ENCODE measurements at regions not wholly inside any gene's neighbourhood (a gene's known extent, or its start where the extent isn't known, plus 50 kb on each side); places are given as distances from the start of the nearest gene placed in this dataset.

DNA sequence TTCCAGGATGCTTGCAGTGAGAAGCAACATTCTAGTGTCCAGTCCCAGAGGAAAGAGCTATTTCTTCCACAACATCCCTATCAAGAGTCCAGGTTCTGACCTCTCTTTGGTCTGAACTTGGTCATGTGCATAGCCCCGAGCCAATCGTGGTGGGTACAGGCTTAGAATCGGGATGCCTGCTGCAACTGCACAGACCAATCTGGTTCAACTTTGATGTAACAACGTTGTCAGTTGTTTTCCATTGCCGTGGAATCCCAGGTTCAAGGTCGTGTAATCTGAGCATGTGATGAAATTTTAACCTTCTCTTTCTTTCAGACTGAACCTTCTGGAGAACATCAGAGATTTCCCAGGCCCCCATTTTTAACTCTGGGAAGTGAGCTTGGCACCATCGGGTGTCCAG, 130.5 kb downstream of the ANKRD60 start:
- TF ChIP-seq, protein P1, sequence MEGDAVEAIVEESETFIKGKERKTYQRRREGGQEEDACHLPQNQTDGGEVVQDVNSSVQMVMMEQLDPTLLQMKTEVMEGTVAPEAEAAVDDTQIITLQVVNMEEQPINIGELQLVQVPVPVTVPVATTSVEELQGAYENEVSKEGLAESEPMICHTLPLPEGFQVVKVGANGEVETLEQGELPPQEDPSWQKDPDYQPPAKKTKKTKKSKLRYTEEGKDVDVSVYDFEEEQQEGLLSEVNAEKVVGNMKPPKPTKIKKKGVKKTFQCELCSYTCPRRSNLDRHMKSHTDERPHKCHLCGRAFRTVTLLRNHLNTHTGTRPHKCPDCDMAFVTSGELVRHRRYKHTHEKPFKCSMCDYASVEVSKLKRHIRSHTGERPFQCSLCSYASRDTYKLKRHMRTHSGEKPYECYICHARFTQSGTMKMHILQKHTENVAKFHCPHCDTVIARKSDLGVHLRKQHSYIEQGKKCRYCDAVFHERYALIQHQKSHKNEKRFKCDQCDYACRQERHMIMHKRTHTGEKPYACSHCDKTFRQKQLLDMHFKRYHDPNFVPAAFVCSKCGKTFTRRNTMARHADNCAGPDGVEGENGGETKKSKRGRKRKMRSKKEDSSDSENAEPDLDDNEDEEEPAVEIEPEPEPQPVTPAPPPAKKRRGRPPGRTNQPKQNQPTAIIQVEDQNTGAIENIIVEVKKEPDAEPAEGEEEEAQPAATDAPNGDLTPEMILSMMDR (IDR thresholded peaks at IDR 0.05 in 2 of 3, conservative IDR thresholded peaks at IDR 0.05 in 1 of 3; ENCODE audit: borderline replicate concordance in 1 of 3, insufficient read depth in 1 of 3, low read depth in 2 of 3, low read length in 2 of 3) = no peak
- TF ChIP-seq POLR2A (IDR thresholded peaks at IDR 0.05; ENCODE audit: borderline replicate concordance, extremely low read depth, insufficient read depth, insufficient read length) = no peak
- no peak for TF ChIP-seq SRF (IDR thresholded peaks at IDR 0.05; ENCODE audit: low read depth)
- no peak for TF ChIP-seq SIN3A (IDR thresholded peaks at IDR 0.05; ENCODE audit: low read depth)
- TF ChIP-seq RAD21 (IDR thresholded peaks at IDR 0.05; ENCODE audit: low read depth) = no peak
- TF ChIP-seq, protein P2, sequence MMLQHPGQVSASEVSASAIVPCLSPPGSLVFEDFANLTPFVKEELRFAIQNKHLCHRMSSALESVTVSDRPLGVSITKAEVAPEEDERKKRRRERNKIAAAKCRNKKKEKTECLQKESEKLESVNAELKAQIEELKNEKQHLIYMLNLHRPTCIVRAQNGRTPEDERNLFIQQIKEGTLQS (IDR thresholded peaks at IDR 0.05) = no peak
- TF ChIP-seq EGR1 (IDR thresholded peaks at IDR 0.05; ENCODE audit: low read depth) = no peak

Data from HCT116 (cell line).